ENCODE measurements at regions not wholly inside any gene's neighbourhood (a gene's known extent, or its start where the extent isn't known, plus 50 kb on each side); places are given as distances from the start of the nearest gene placed in this dataset.

GRCh38 chr20:54822386-54822785 lies 347.0 kb downstream of the DOK5 start:
- TF ChIP-seq CTCF (conservative IDR thresholded peaks at IDR 0.05; ENCODE audit: low read depth in 2 of 2) (no peak), EZH2 (IDR thresholded peaks at IDR 0.05; ENCODE audit: low read depth, unreplicated experiment) (no peak), REST (IDR thresholded peaks at IDR 0.05; ENCODE audit: unreplicated experiment) (no peak)

All from GM23338 (cell line).